Activated T-cell treated with anti-CD3 and anti-CD28 coated beads for 1 hour (primary cell): ENCODE measurements at regions not wholly inside any gene's neighbourhood (a gene's known extent, or its start where the extent isn't known, plus 50 kb on each side); places are given as distances from the start of the nearest gene placed in this dataset.

ENCODE experiments used
- DNase-seq: peaks from one replicate; pipeline ENCODE4 v3.0.0-alpha.2; 2020; ENCODE audit warnings: low read depth

DNA sequence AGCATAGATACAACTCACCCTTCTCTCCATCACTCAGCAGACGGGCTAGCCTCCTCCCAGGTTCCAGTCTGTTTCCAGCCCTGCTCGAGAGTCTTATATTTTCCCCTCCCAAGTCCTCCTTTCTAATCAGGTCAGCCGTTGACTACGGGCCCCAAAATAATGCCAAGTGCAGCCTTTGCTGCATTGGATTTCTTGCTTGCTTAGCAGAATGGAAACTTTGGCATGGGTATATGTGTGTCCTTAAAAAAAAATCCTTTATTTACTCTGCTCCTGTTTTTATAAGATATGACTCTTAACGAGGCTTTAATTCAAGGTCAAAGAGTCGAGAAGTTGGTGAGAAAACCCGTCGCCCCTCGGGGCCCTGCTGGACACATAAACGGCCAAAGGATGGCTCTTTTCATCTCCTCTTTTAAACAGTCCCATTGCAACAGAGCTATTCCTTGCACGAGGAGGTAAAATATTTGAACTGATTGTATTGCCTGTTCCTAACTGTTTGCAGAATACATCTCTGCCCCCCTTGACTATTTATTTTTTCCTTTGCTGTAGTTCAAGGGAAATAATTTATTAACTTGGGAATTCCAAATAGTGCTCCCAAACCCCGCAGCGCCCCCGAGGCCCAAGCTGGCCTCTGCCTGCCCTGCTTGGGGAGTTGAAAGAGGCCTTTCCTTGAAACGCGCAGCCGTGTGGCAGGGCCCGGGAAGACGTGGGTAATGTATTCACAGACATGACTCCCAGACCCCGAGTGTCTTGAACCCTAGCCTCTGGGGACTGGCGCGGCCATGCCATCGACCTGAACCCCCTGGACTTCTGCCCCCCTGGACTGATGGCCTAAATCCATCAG, 156.5 kb upstream of the MYL2 start:
- DNase-seq, result no peak

DNA sequence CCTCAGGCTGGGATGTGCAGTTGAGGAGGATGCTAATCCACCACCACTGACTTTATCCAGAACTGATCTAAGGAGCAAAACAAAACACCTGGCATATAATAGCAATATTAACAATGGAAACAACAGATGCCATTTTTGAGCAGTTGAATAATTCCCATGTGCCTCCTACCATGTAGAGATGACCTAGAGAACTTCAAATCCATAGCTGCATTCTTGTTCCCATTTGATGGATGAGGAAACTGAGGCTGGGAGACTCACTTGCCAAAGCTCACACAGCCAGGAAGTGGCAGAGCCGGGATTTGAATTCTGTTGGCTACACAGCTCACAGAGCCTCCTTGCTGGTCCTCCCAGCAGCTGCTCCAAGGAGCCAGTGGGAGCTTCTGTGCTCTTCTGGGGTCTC, 155.8 kb upstream of the MYL2 start:
- no peak for DNase-seq

GRCh38 chr12:111074965-111075364, 154.6 kb upstream of the MYL2 start:
- DNase-seq, result no peak

GRCh38 chr12:111074559-111074958, 154.2 kb upstream of the MYL2 start:
- DNase-seq, result no peak

- no peak for DNase-seq
Measured at GRCh38 chr12:111073370-111073769, 153.0 kb upstream of the MYL2 start.

GRCh38 chr12:111072299-111072698, 151.9 kb upstream of the MYL2 start:
- no peak for DNase-seq

- DNase-seq, result no peak
Measured at GRCh38 chr12:111069886-111070285, 149.5 kb upstream of the MYL2 start.

DNA sequence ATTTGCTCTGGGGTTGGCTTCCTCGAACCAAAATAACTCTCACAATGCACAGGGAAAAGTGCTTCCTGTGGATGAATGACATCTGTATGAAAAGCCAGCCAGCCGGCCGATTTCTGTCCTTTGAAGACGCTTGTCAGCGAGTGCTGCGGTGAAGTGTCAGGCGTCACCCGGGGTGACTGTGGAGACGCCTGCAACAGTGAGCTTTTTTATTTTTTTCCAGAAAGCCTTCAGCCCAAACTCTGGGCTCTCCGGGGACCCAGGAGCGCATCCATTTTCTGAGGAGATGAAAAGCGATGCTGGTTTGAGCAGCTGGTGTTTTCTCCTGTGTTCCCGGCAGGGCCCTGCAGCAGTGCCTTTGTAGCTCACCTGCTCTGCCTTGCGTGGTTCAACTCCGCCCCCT, 147.9 kb upstream of the MYL2 start:
- no peak for DNase-seq

DNA sequence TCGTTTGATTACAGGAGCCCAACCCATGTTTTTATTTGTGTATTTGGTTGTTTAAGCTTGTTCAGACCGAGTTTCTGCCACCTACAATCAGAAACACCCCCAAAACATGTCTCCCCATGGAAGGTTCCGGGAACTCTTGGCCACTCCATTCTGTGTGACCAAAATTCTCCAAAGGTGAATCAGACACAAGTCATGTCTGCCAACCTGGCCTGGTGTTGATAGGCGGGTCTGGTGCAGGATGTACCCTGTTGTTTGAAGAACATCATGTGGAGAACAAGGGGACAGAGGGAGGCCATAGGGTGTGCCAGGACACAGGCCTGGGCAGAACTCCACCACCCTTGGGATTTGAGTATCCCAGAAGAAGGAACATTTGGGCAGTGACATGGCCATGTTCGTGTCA, 147.1 kb upstream of the MYL2 start:
- no peak for DNase-seq

DNA sequence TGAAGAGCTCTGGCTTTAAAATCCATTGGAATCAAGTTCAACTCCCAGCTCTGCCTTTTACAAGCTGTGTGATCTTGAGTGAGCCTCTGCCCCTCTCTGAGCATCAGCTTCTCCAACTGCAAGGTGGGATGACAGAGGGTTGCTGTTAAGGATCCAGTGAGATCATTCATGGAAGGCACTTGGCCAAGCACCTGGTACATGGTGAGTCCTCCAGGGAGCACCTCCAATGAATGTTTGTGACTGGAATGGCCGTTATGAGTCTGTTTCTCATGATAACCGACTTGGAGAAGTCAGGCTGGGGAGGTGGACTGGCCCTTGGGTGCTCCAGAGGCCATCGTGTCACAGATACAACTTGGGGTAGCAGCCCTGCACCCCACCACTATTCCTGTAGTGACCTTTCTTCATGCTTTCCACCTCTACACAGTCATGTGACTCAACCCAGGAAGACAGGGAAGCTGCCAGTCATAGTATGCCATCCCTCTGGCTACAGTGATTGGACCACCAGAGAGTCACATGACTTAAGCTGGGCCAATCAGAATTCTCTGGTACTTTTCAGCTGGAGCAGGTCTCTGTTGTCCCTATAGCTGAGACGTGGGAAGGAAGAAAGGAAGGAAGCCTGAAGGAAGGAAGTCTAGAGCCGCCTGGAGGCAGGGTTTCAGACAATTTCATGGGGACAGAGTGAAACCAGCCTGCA, 146.5 kb upstream of the MYL2 start:
- DNase-seq, result no peak

GRCh38 chr12:111064982-111065381, 144.6 kb upstream of the MYL2 start:
- DNase-seq, result no peak

DNA sequence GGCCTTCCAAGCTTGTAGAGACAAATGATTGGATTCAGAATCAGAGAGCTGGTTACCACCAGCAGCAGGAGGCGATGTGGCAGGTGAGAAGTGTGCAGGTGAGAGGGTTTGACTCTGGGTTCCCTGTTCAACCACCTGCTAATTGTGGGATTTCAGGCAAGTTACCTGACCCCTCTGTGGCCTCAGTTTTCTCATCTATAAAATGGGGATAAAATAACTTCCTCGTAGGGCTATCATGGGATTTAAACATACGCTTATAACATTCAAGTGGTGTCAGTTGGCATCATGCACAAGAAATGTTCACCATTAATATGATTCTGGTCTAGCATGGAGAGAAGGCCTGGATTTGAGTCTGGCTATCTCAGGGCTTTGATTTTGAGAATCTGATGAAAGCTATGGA, 143.8 kb upstream of the MYL2 start:
- no peak for DNase-seq

DNA sequence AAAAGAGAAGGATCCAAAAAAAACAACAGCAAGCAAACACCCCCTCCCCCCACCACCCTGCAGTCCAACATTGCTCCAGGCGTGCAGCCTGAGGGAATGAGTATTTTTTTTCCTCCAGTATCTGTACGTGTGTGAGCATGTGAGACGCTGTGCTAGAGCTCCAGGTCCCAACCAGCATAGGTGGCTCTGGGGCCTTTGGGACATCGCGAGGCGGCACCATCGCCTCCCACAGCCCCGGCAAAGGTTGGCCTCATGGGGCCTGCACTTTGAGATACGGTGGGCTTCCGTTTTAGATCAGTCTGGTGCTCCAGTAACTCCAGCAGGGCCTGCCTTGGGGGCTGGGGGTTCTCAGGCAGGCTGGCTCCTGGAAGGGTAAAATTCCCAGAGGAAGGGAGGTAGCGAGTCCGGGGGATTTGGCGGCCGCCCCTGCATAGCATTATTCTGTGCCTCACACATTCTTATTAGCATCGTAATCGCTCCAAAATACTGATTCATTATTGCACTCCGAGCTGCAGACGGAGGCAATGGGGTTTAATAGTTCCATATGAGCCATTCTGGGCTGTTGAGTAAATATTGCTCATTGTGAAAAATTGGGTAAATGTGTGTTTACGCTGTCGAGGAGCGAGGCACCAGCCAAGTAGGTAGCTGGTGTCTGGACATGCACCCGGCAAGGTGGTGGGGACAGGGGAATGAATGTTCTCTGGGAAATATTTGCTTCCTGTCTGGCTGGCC, 143.1 kb upstream of the MYL2 start:
- no peak for DNase-seq

GRCh38 chr12:111057701-111058425, 137.5 kb upstream of the MYL2 start:
- no peak for DNase-seq

DNA sequence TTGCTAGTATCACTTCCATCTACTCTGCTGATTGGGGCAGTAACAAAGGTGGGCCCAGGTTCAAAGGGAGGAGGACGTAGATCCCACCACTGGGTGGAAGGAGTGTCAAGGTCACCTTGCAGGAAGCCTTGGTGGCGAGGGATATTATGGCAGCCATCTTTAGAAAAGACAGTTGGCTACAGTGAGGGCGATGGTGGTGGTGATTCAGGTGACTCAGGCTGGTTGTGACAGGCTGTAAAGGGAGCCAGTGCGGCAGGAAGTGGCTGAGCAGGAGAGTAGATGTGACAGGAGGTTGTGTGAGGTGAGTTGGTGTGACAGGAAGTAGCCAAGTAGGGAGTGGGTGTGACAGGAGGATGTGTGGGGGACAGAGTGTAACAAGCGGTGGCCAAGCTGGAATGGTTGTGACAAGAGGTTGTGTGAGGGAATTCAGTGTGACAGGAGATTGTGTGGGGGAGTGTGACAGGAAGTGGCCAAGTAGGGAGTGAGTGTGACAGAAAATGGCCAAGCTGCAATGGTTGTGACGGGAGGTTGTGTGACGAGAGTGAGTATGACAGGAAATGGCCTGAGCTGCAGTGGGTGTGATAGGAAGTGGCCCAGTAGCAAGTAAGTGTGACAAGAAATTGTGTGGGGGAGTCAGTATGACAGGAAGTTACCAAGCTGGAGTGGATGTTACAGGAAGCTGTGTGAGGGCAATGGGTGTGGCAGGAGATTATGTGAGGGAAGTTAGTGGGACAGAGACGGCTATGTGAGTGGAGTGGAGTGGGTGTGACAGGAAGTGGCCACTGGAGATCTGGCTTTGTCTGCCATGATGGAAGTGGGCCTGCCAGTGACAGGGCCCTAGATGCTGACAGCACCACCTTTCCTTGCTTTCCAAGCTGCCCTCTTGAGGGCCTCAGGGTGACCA, 136.5 kb upstream of the MYL2 start:
- peak; percentile 34 for DNase-seq

DNA sequence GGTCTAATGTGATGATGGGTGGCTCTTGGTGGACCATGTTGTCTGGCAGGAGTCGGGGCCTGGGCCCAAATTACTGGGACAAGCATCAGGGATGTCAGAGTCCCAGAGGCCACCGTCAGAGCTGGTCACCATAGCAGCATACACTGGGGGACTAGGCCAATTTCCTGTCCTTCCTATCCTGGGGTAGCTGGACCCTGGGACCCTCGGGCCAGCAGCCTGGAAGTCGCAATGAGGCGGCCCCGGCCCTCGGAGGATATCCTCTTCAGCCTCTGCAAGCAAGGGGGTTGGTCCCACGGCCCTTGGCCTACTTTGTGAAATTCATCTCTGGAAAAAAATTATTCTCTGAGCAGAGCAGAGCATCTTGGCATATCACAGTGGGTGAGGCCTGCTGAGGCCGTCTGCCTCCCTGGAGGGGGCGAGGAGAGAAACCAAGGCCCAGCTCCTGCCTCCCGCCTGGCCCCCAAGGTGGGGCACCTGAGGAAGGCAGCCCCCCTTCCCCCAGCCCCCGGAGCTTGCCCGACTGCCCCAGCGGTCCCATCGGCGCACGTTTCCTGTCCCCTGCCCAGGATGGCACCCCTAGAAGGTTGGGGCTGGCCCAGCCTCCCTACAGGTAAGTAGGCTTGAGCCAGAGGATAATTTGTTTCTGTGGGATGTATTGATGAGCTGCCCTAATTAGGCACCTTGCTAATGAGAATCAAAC, 135.0 kb upstream of the MYL2 start:
- DNase-seq, result no peak

- DNase-seq, result no peak
Measured at GRCh38 chr12:111048991-111049390, 128.6 kb upstream of the MYL2 start.

GRCh38 chr12:111046896-111047295, 126.5 kb upstream of the MYL2 start:
- DNase-seq, result no peak

DNA sequence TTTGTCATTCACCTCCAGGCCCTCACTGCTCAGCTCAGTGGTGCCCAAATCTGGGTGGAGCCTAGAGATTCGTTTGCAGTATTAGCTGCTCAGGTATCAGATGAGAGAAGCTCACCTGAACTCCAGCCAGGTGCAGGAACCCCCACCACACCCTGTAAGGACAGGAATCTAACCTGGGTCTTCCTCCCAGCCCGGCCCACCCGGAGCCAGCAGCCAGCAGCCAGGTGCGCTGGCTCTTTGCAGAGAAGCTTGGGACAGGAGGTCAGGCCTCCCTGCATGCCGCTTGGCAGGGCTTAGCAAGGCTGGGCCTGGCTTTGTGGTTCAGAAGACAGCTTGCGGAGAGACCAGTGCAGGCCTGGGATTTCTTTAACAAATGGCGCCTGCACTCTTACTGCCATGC, 125.6 kb upstream of the MYL2 start:
- no peak for DNase-seq

GRCh38 chr12:111041091-111041490, 120.7 kb upstream of the MYL2 start:
- no peak for DNase-seq

- no peak for DNase-seq
Measured at GRCh38 chr12:111040690-111041089, 120.3 kb upstream of the MYL2 start.
